Neutrophil (primary cell): ENCODE measurements at regions not wholly inside any gene's neighbourhood (a gene's known extent, or its start where the extent isn't known, plus 50 kb on each side); places are given as distances from the start of the nearest gene placed in this dataset.

ENCODE experiments used
- H3K27ac ChIP-seq: fragments of 200-600 bp; sonication (generic); 2 replicates; pipeline ENCODE4 v1.5.1; 2016; ENCODE audit warnings: mild to moderate bottlenecking, moderate library complexity
- H3K27me3 ChIP-seq: fragments of 200-600 bp; sonication (generic); 2 replicates; pipeline ENCODE4 v1.6.0; 2016; ENCODE audit warnings: mild to moderate bottlenecking
- H3K36me3 ChIP-seq: fragments of 200-600 bp; sonication (generic); 2 replicates; pipeline ENCODE4 v1.5.1; 2017
- H3K4me1 ChIP-seq, 2 experiments: fragments of 200-600 bp in 1 of 2; sonication (generic) in 1 of 2; 1 replicate in 1 of 2; 2 replicates in 1 of 2; pipeline versions ENCODE4 v1.5.1 to v1.6.1; 2013 to 2016; ENCODE audit warnings: low read depth in 1 of 2, low read length in 1 of 2, mild to moderate bottlenecking in 1 of 2, moderate library complexity in 1 of 2; ENCODE audit not compliant: control insufficient read depth in 1 of 2, insufficient read depth in 1 of 2
- H3K4me3 ChIP-seq, 2 experiments: fragments of 200-600 bp in 1 of 2; sonication (generic) in 1 of 2; 1 replicate in 1 of 2; 2 replicates in 1 of 2; pipeline ENCODE4 v1.5.1; 2013 to 2016; ENCODE audit warnings: low read depth in 1 of 2, low read length in 1 of 2, mild to moderate bottlenecking in 1 of 2, moderate library complexity in 1 of 2
- H3K9me3 ChIP-seq: fragments of 200-600 bp; sonication (generic); 2 replicates; pipeline ENCODE4 v1.5.1; 2016
- TF ChIP-seq, protein P1 (sequence below): fragments of 200-600 bp; sonication (generic); IDR thresholded peaks from 2 replicates; pipeline ENCODE4 v1.5.1; 2016; ENCODE audit warnings: antibody characterized with exemption

DNA sequence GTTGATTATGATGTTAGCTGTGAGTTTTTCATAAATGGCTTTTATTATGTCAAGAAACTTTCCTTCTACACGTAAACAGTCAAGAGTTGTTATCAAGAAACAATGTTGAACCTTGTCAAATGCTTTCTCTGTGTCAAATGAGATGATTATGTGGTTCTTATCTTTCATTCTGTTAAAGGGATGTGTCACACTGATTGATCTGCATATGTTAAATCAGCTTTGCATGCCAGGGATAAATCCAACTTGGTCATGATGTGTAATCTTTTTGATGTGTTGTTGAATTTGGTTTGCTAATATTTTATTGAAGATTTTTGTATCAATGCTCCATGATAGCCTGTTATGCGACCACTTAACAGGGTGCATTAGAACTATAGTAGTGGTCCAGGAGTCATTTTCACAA lies 107.3 kb downstream of the C1QL2 start:
- Histone ChIP-seq H3K27ac (no peak overlapping the region), H3K36me3 (no peaks in the 10 kb centered on the region), H3K9me3 (no peaks in the 10 kb centered on the region), H3K4me3 (no peak overlapping the region), H3K27me3 (peaks cover 37% of the 10 kb centered on the region), H3K4me1 (no peaks in the 10 kb centered on the region)
- TF ChIP-seq, protein P1, sequence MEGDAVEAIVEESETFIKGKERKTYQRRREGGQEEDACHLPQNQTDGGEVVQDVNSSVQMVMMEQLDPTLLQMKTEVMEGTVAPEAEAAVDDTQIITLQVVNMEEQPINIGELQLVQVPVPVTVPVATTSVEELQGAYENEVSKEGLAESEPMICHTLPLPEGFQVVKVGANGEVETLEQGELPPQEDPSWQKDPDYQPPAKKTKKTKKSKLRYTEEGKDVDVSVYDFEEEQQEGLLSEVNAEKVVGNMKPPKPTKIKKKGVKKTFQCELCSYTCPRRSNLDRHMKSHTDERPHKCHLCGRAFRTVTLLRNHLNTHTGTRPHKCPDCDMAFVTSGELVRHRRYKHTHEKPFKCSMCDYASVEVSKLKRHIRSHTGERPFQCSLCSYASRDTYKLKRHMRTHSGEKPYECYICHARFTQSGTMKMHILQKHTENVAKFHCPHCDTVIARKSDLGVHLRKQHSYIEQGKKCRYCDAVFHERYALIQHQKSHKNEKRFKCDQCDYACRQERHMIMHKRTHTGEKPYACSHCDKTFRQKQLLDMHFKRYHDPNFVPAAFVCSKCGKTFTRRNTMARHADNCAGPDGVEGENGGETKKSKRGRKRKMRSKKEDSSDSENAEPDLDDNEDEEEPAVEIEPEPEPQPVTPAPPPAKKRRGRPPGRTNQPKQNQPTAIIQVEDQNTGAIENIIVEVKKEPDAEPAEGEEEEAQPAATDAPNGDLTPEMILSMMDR: no peak

DNA sequence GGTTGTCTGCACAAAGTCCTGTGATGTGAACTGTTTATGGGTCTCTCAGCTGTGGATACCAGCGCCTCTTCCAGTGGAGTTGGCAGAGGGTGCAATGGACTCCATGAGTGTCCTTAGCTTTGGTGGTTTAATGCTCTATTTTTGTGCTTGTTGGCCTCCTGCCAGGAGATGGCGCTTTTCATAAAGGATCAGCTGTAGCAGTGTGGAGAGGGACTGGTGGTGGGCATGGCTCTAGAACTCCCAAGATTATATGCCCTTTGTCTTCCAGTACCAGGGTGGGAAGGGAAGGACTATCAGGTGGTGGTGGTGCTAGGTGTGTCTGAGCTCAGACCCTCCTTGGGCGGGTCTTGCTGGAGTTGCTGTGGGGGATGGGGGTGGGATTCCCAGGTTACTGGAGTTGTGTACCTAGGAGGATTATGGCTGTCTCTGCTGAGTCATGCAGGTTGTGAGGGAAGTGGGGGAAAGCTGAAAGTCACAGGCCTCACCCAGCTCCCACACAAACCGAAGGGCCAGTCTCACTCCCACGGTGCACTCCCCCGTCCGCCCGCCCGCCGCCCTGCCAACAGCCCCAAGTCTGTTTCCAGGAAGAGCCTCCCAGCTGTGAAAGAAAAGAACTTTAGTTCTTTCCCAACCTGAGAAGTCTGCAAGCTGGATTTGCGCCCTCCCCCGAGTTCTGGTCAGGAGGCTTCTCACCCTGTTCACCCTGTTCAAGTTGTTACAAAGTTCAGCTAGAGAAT lies 108.1 kb downstream of the MARCO start:
- Histone ChIP-seq H3K27me3 (peaks cover 47% of the 10 kb centered on the region), H3K4me1 (no peaks in the 10 kb centered on the region), H3K4me3 (no peak overlapping the region), H3K9me3 (no peaks in the 10 kb centered on the region), H3K27ac (no peak overlapping the region), H3K36me3 (no peaks in the 10 kb centered on the region)
- TF ChIP-seq, protein P1: no peak
